Esophagus muscularis mucosa (tissue), 4 donors: ENCODE measurements at regions not wholly inside any gene's neighbourhood (a gene's known extent, or its start where the extent isn't known, plus 50 kb on each side); places are given as distances from the start of the nearest gene placed in this dataset.

Experiments used
- CTCF ChIP-seq, 3 experiments: fragments of 200-600 bp in 2 of 3; fragments of 450-650 bp in 1 of 3; sonication (generic) in 2 of 3; IDR thresholded peaks; one replicate each; pipeline ENCODE4 v1.5.1; 2017 to 2019; ENCODE audit warnings: antibody characterized with exemption in 3 of 3, mild to moderate bottlenecking in 2 of 3, moderate library complexity in 1 of 3
- EP300 ChIP-seq: sonication (generic); formaldehyde crosslinking; IDR thresholded peaks from one replicate; pipeline ENCODE4 v1.6.1; 2017; ENCODE audit warnings: antibody characterized with exemption
- POLR2A ChIP-seq: fragments of 450-650 bp; IDR thresholded peaks from one replicate; pipeline ENCODE4 v1.6.1; 2017; ENCODE audit warnings: antibody characterized with exemption, moderate library complexity, mild to moderate bottlenecking, low read depth
- POLR2AphosphoS5 ChIP-seq, 2 donors: sonication (generic); formaldehyde crosslinking; IDR thresholded peaks; one replicate each; pipeline ENCODE4 v1.6.1; 2017; ENCODE audit warnings: antibody characterized with exemption in 2 of 2

- no peak for TF ChIP-seq CTCF (IDR thresholded peaks at IDR 0.05)
- no peak for TF ChIP-seq POLR2AphosphoS5 (IDR thresholded peaks at IDR 0.05)
- TF ChIP-seq POLR2A, result no peak
- TF ChIP-seq EP300, result no peak
Measured at GRCh38 chr2:41724465-41724864, 323.4 kb upstream of the PKDCC start.
